ENCODE measurements at regions not wholly inside any gene's neighbourhood (a gene's known extent, or its start where the extent isn't known, plus 50 kb on each side); places are given as distances from the start of the nearest gene placed in this dataset.

DNA sequence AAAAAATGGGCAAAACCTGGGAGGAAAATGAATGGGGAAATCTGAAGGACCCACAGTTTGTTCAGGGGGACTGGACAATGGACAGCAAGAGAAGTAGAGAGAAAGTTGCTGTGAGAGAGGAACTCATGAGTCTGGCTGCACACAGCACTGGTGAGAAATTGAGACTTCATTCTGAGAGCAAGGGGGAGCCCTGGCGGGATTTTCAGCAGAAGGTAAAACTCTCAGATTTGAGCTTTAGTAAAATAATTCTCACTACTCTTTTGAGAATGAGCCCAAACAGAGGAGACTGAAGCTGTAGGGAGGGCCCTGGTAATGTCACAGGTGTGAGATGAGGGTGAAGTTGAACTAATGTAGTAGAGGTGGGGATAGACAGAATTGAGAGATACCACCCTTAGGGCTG is 438.6 kb downstream of the OMA1 start:
- no peak overlapping the region for H3K4me3 ChIP-seq (ENCODE audit: low read length)
- no peak for DNase-seq (ENCODE audit: low read depth, low spot score)

DNA sequence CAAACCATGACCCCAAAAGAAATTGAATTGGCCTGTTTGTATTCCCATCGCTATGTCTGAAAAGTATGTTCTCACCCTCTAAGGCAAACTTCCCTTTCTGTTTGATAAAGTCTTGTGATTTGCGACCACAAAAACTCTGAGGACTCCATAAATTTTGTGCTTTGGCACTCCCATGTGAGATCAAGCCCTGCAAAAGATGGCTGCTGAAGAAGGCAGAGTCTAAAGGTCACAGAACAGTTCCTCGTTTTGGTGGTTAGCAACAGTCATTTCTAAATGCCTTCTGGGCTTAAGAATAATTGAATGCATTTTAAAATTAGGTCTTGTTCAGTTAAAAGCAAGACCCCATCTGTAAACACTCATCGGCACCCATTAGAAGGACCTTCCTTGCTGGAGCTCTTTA is 441.6 kb downstream of the OMA1 start:
- no peak for DNase-seq (ENCODE audit: low read depth, low spot score)
- no peak overlapping the region for H3K4me3 ChIP-seq (ENCODE audit: low read length)

- no peak for DNase-seq (ENCODE audit: low read depth, low spot score)
- H3K4me3 ChIP-seq (ENCODE audit: low read length): no peak overlapping the region
Measured at GRCh38 chr1:58096714-58097113, 449.8 kb downstream of the OMA1 start.

DNA sequence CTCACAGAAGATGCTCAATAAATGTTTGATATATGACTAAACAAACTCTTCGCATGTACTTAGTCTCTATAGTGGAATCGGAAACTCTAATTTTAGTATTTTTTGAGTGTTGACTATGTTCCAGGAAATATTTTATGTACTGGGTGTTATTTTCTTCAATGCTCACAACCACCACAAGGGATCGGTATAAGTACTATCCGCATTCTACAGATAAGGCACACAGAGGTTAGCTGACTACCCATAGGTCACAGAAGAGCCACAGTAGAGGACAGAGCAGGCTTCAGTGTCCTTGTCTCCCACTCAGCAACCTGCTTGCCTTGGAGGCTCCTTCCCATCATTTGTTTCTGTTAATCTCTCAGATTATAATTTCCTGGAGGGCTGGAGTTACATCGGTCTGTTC is 451.3 kb downstream of the OMA1 start:
- no peak overlapping the region for H3K4me3 ChIP-seq (ENCODE audit: low read length)
- no peak for DNase-seq (ENCODE audit: low read depth, low spot score)

GRCh38 chr1:58094221-58094620 is 452.3 kb downstream of the OMA1 start:
- DNase-seq (ENCODE audit: low read depth, low spot score): no peak
- H3K4me3 ChIP-seq (ENCODE audit: low read length): no peak overlapping the region

- no peak overlapping the region for H3K4me3 ChIP-seq (ENCODE audit: low read length)
- DNase-seq (ENCODE audit: low read depth, low spot score): no peak
Measured at GRCh38 chr1:58090640-58091039, 455.9 kb downstream of the OMA1 start.

- DNase-seq (ENCODE audit: low read depth, low spot score): peak; percentile 89
- H3K4me3 ChIP-seq (ENCODE audit: low read length): no peak overlapping the region
Measured at GRCh38 chr1:58089898-58090534, 456.5 kb downstream of the OMA1 start.

- no peak for DNase-seq (ENCODE audit: low read depth, low spot score)
- no peak overlapping the region for H3K4me3 ChIP-seq (ENCODE audit: low read length)
Measured at GRCh38 chr1:58084266-58084665, 462.3 kb downstream of the OMA1 start.

DNA sequence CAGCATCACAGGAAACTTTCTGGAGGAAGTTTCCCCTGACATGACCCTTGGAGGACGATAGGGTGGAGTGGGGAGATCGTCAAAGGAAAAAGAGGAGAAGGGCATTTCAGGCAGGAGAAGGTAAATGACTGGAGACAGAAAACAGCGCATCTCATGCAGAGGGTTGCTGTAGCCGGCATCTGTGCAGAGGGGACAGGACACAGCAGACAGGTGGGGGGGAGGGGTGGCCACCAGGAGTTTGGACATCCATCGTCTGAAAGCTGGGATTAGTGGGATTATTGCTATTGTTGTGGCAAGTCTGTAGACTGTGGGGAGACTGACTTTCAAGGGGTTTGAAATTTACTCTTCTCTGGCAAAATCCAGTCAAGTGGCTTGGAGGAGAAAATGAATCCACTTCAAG is 463.9 kb downstream of the OMA1 start:
- no peak overlapping the region for H3K4me3 ChIP-seq (ENCODE audit: low read length)
- DNase-seq (ENCODE audit: low read depth, low spot score): no peak

GRCh38 chr1:58076258-58076657 is 470.3 kb downstream of the OMA1 start:
- H3K4me3 ChIP-seq (ENCODE audit: low read length): no peak overlapping the region
- no peak for DNase-seq (ENCODE audit: low read depth, low spot score)

GRCh38 chr1:58075188-58075578 is 471.3 kb downstream of the OMA1 start:
- H3K4me3 ChIP-seq (ENCODE audit: low read length): no peak overlapping the region

GRCh38 chr1:58072450-58072849 is 474.1 kb downstream of the OMA1 start:
- DNase-seq (ENCODE audit: low read depth, low spot score): no peak
- H3K4me3 ChIP-seq (ENCODE audit: low read length): no peak overlapping the region

More at GRCh38 chr1:58075188-58075578, 471.3 kb downstream of the OMA1 start:
- DNase-seq (ENCODE audit: low read depth, low spot score): no peak

- DNase-seq (ENCODE audit: low read depth, low spot score): no peak
- no peak overlapping the region for H3K4me3 ChIP-seq (ENCODE audit: low read length)
Measured at GRCh38 chr1:58067082-58067481, 479.4 kb downstream of the OMA1 start.

GRCh38 chr1:58065520-58065919 is 481.0 kb downstream of the OMA1 start:
- DNase-seq (ENCODE audit: low read depth, low spot score): peak; percentile 6
- no peak overlapping the region for H3K4me3 ChIP-seq (ENCODE audit: low read length)

- no peak overlapping the region for H3K4me3 ChIP-seq (ENCODE audit: low read length)
- no peak for DNase-seq (ENCODE audit: low read depth, low spot score)
Measured at GRCh38 chr1:58064166-58064565, 482.4 kb downstream of the OMA1 start.

- no peak overlapping the region for H3K4me3 ChIP-seq (ENCODE audit: low read length)
- no peak for DNase-seq (ENCODE audit: low read depth, low spot score)
Measured at GRCh38 chr1:58063095-58063494, 483.4 kb downstream of the OMA1 start.

- no peak overlapping the region for H3K4me3 ChIP-seq (ENCODE audit: low read length)
- no peak for DNase-seq (ENCODE audit: low read depth, low spot score)
Measured at GRCh38 chr1:58062635-58063034, 483.9 kb downstream of the OMA1 start.

DNA sequence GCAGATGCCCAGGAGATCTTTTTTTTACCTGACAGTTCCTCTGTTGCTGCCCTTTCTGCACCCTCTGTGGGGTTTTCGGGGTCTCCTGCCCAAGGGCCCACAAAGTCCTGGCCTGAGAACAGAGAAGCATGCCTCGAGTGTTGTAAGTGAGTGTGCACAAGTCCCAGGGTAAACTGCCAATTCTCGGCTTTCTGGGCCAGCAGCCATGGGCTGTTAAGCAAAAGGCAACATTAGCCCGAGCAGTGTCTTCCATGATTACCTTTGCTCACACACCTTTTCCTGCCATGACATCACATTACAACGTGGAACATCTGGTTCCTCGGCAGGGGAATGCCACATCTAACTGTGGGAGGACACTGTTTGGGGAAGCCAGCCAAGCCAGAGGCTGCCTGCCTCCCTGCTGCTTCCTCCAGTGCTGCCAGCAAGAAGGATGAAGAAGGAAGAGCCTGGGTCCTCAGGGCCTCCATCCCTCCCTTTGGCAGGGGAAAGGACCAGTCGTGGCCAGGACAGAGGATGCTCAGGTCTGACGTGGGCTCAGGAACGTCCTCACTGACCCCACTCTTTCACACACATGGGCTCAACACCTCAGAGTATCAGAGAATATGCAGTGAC is 485.9 kb downstream of the OMA1 start:
- H3K4me3 ChIP-seq (ENCODE audit: low read length): no peak overlapping the region
- no peak for DNase-seq (ENCODE audit: low read depth, low spot score)

DNA sequence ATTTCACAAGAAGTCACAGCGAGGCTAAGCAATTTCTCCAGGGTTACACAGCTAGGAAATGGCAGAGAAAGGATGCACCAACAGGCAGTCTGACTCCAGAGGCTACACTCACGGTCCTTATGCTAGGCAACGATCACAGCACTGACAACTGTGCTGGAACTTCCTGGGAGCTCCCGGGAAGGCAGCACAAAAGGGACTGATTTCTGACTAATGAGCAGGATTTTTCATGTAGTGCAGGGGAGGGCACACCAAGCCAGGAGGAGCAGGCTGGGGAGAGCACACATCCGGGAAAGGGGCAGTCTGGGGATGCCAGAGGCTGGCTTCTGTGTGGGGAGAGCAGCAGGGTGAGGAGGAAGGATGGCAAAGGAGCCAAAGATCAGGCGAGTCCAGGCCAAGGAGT is 486.7 kb downstream of the OMA1 start:
- H3K4me3 ChIP-seq (ENCODE audit: low read length): no peak overlapping the region
- no peak for DNase-seq (ENCODE audit: low read depth, low spot score)

GRCh38 chr1:58058323-58058722 is 488.2 kb downstream of the OMA1 start:
- DNase-seq (ENCODE audit: low read depth, low spot score): no peak
- H3K4me3 ChIP-seq (ENCODE audit: low read length): no peak overlapping the region

DNA sequence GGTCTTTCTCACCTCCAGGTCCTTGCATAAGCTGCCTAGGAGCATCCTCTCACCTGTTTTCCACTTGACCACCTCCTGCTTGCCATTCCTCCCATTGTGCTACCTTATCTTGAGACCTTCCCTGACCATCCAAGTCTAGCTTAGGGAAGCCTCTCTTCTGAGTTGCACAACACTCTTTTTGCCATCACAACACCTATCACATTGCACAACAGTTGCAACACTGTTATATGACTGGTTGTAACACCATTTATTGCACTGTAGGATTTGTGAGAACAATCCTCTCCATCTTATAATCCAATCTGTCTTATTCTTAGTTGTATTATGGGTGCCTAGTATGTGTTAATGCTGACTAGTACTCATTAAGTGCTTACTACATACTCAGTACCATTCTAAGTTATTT is 488.7 kb downstream of the OMA1 start:
- no peak overlapping the region for H3K4me3 ChIP-seq (ENCODE audit: low read length)
- no peak for DNase-seq (ENCODE audit: low read depth, low spot score)

Measured in Jurkat, Clone E6-1 (cell line).